SK-N-SH treated with all-trans-retinoic acid at 6 μM for 48 hours (cell line): ENCODE measurements at regions not wholly inside any gene's neighbourhood (a gene's known extent, or its start where the extent isn't known, plus 50 kb on each side); places are given as distances from the start of the nearest gene placed in this dataset.

Experiments
- ATAC-seq: fragments of 200-7000 bp; cut with Tn5 transposase; 3 replicates; pipeline ENCODE4 v1.9.1; 2020; ENCODE audit warnings: mild to moderate bottlenecking, moderate library complexity
- ARNTL ChIP-seq: fragments of 450-650 bp; formaldehyde crosslinking; IDR thresholded peaks from 2 replicates; pipeline ENCODE4 v1.5.0; 2020; ENCODE audit warnings: low read depth, mild to moderate bottlenecking, moderate library complexity, borderline replicate concordance
- BACH2 ChIP-seq: fragments of 250-450 bp; sonication (Bioruptor Pico); IDR thresholded peaks from 2 replicates; pipeline ENCODE4 v1.9.0; 2021; ENCODE audit warnings: mild to moderate bottlenecking, borderline replicate concordance
- CREB5 ChIP-seq: fragments of 250-450 bp; sonication (Bioruptor Pico); IDR thresholded peaks from 2 replicates; pipeline ENCODE4 v1.5.1; 2020; ENCODE audit warnings: low read depth, mild to moderate bottlenecking, moderate library complexity
- CSDC2 ChIP-seq: fragments of 250-450 bp; sonication (Bioruptor Pico); IDR thresholded peaks from 2 replicates; pipeline ENCODE4 v1.5.0; 2020; ENCODE audit warnings: mild to moderate bottlenecking, moderate library complexity
- ESRRG ChIP-seq: fragments of 250-450 bp; sonication (Bioruptor Pico); IDR thresholded peaks from 2 replicates; pipeline ENCODE4 v1.6.1; 2021; ENCODE audit warnings: mild to moderate bottlenecking
- GLIS3 ChIP-seq: fragments of 250-450 bp; sonication (Bioruptor Pico); IDR thresholded peaks from 2 replicates; pipeline ENCODE4 v1.5.0; 2020; ENCODE audit warnings: mild to moderate bottlenecking, moderate library complexity
- ISL1 ChIP-seq: fragments of 250-450 bp; sonication (Bioruptor Pico); IDR thresholded peaks from 2 replicates; pipeline ENCODE4 v2.1.2; 2022; ENCODE audit warnings: mild to moderate bottlenecking, moderate library complexity
- OSR1 ChIP-seq: fragments of 250-450 bp; sonication (Bioruptor Pico); IDR thresholded peaks from 2 replicates; pipeline ENCODE4 v1.8.0; 2022; ENCODE audit warnings: moderate library complexity, mild to moderate bottlenecking, inconsistent platforms
- PATZ1 ChIP-seq: fragments of 250-450 bp; sonication (Bioruptor Pico); IDR thresholded peaks from 2 replicates; pipeline ENCODE4 v1.8.0; 2020; ENCODE audit warnings: mild to moderate bottlenecking, moderate library complexity, borderline replicate concordance
- POU6F1 ChIP-seq: fragments of 250-450 bp; sonication (Bioruptor Pico); IDR thresholded peaks from 2 replicates; pipeline ENCODE4 v1.8.0; 2021; ENCODE audit warnings: low read depth, mild to moderate bottlenecking, moderate library complexity, borderline replicate concordance
- PPARA ChIP-seq: fragments of 250-450 bp; sonication (Bioruptor Pico); IDR thresholded peaks from 2 replicates; pipeline ENCODE4 v1.5.0; 2020; ENCODE audit warnings: mild to moderate bottlenecking, borderline replicate concordance
- RARB ChIP-seq: fragments of 250-450 bp; sonication (Bioruptor Pico); IDR thresholded peaks from 2 replicates; pipeline ENCODE4 v1.8.0; 2021; ENCODE audit warnings: mild to moderate bottlenecking, moderate library complexity
- SNAI2 ChIP-seq: fragments of 250-450 bp; sonication (Bioruptor Pico); IDR thresholded peaks from 2 replicates; pipeline ENCODE4 v1.5.0; 2020; ENCODE audit warnings: mild to moderate bottlenecking, moderate library complexity
- TCF4 ChIP-seq: fragments of 250-450 bp; sonication (Bioruptor Pico); IDR thresholded peaks from 2 replicates; pipeline ENCODE4 v1.8.0; 2021; ENCODE audit warnings: mild to moderate bottlenecking, moderate library complexity, borderline replicate concordance
- TOX ChIP-seq: fragments of 250-450 bp; sonication (Bioruptor Pico); IDR thresholded peaks from 2 replicates; pipeline ENCODE4 v1.8.0; 2021; ENCODE audit warnings: mild to moderate bottlenecking, moderate library complexity, borderline replicate concordance
- ZC3H10 ChIP-seq: fragments of 250-450 bp; sonication (Bioruptor Pico); IDR thresholded peaks from 2 replicates; pipeline ENCODE4 v1.5.1; 2021; ENCODE audit warnings: mild to moderate bottlenecking, moderate library complexity
- ZFP3 ChIP-seq: fragments of 250-450 bp; sonication (Bioruptor Pico); IDR thresholded peaks from 2 replicates; pipeline ENCODE4 v1.5.0; 2020; ENCODE audit warnings: mild to moderate bottlenecking, moderate library complexity
- ZFP30 ChIP-seq: fragments of 450-650 bp; formaldehyde crosslinking; IDR thresholded peaks from 2 replicates; pipeline ENCODE4 v1.5.0; 2022; ENCODE audit warnings: mild to moderate bottlenecking, moderate library complexity
- ZNF565 ChIP-seq: fragments of 450-650 bp; formaldehyde crosslinking; conservative IDR thresholded peaks from 2 replicates; pipeline ENCODE4 v1.5.0; 2020; ENCODE audit warnings: low read depth, mild to moderate bottlenecking, moderate library complexity
- ZNF70 ChIP-seq: fragments of 450-650 bp; formaldehyde crosslinking; IDR thresholded peaks from 2 replicates; pipeline ENCODE4 v1.5.0; 2020; ENCODE audit warnings: mild to moderate bottlenecking, moderate library complexity
- ZNF8 ChIP-seq: fragments of 450-650 bp; formaldehyde crosslinking; IDR thresholded peaks from 2 replicates; pipeline ENCODE4 v1.5.0; 2020; ENCODE audit warnings: mild to moderate bottlenecking, moderate library complexity
- TF ChIP-seq, protein P1 (sequence below): fragments of 250-450 bp; sonication (Bioruptor Pico); IDR thresholded peaks from 2 replicates; pipeline ENCODE4 v1.5.1; 2021; ENCODE audit warnings: mild to moderate bottlenecking, moderate library complexity

- TF ChIP-seq POU6F1 (CRISPR knock-in tag) (no peak), RARB (CRISPR knock-in tag) (no peak), PATZ1 (CRISPR knock-in tag) (no peak), CSDC2 (CRISPR knock-in tag) (no peak), CREB5 (CRISPR knock-in tag) (no peak), ZNF8 (CRISPR knock-in tag) (no peak), ZFP3 (CRISPR knock-in tag) (no peak), ESRRG (no peak), TOX (CRISPR knock-in tag) (no peak), SNAI2 (no peak), PPARA (CRISPR knock-in tag) (no peak), ZFP30 (CRISPR knock-in tag) (no peak)
- ATAC-seq: no peak
Measured at GRCh38 chr13:39159846-39160370, 121.7 kb downstream of the NHLRC3 start.

DNA sequence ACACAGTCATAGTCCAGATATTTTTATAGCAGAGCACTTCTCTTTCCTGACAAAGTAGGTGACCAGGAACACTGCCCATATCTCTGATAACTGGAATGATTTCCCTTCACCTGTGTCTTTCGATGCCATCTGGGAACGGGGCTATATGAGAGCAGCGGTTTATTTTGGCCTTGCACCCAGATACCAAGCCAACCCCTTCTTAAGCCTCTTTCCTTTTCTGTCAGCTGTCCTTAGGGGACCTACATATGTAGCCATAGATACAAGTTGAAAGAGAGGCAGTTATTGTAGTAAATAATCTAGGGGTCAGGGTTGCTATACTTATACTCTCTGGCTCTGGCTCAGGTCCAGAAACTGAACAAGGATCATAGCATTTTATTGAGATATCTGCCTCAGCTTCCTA, 128.8 kb downstream of the NHLRC3 start:
- ATAC-seq: no peak
- TF ChIP-seq PPARA (CRISPR knock-in tag): no peak
- TF ChIP-seq CSDC2 (CRISPR knock-in tag): no peak
- TF ChIP-seq, protein P1, sequence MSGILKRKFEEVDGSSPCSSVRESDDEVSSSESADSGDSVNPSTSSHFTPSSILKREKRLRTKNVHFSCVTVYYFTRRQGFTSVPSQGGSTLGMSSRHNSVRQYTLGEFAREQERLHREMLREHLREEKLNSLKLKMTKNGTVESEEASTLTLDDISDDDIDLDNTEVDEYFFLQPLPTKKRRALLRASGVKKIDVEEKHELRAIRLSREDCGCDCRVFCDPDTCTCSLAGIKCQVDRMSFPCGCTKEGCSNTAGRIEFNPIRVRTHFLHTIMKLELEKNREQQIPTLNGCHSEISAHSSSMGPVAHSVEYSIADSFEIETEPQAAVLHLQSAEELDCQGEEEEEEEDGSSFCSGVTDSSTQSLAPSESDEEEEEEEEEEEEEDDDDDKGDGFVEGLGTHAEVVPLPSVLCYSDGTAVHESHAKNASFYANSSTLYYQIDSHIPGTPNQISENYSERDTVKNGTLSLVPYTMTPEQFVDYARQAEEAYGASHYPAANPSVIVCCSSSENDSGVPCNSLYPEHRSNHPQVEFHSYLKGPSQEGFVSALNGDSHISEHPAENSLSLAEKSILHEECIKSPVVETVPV (CRISPR knock-in tag): no peak
- no peak for TF ChIP-seq SNAI2
- no peak for TF ChIP-seq TCF4 (CRISPR knock-in tag)
- TF ChIP-seq ZNF565: no peak
- TF ChIP-seq ZC3H10 (CRISPR knock-in tag): no peak

- TF ChIP-seq SNAI2 (no peak), OSR1 (CRISPR knock-in tag) (no peak), GLIS3 (CRISPR knock-in tag) (no peak), ISL1 (no peak), BACH2 (no peak), ARNTL (CRISPR knock-in tag) (no peak), CSDC2 (CRISPR knock-in tag) (no peak), POU6F1 (CRISPR knock-in tag) (no peak), ZFP30 (CRISPR knock-in tag) (no peak), ESRRG (no peak), PPARA (CRISPR knock-in tag) (no peak), RARB (CRISPR knock-in tag) (no peak), ZFP3 (CRISPR knock-in tag) (no peak), ZNF8 (CRISPR knock-in tag) (no peak), CREB5 (CRISPR knock-in tag) (no peak), ZNF70 (no peak), ZC3H10 (CRISPR knock-in tag) (no peak)
- TF ChIP-seq, protein P1 (CRISPR knock-in tag): no peak
- no peak for ATAC-seq
Measured at GRCh38 chr13:39170711-39171110, 132.5 kb downstream of the NHLRC3 start.
